RPMI7951 (cell line): ENCODE measurements at regions not wholly inside any gene's neighbourhood (a gene's known extent, or its start where the extent isn't known, plus 50 kb on each side); places are given as distances from the start of the nearest gene placed in this dataset.
A peak's percentile ranks its signal among the peaks of the same experiment; 100 is the strongest.

ENCODE experiments used
- DNase-seq: peaks from one replicate; pipeline ENCODE4 v3.0.0-alpha.2; 2012; ENCODE audit warnings: low read depth

DNA sequence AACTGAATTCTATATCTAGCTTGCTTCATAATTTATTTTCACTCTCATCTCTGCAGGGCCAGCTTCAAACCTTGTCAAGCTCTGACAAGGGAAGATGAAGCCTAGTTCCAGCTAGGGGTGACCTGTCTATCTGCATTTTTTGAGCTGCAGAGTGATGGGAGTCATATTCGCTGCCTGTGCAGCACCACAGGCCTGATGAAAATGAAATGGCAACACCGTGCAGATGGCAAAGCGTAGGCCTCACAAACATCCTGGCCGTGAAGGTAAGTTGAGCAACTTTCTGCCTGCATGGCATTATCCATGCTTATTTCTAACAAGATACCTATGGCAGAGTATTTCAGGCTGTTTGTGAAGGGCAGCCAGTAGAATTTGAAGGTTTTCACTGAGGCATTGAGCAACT lies 86.4 kb upstream of the C1QTNF9B start:
- DNase-seq: no peak

DNA sequence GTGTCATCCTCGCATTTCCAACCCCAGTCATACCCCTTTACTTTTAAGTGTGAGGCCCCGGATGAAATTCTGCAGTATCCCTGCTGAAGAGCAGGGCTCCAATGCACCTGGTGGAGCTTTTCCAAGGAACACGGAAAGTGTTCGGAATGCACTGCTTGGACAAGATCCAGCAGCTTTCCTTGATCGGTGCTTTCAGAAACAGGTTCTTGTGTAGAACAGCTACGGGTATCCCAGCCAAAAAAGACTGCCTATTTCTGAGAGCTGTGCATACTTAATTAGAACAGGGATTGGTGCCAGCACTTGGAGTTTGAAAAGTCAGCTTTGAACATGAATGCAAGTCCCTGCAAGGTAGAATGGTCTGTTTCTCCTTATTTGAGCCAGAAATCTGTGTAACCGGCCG lies 87.2 kb upstream of the C1QTNF9B start:
- DNase-seq: no peak

DNA sequence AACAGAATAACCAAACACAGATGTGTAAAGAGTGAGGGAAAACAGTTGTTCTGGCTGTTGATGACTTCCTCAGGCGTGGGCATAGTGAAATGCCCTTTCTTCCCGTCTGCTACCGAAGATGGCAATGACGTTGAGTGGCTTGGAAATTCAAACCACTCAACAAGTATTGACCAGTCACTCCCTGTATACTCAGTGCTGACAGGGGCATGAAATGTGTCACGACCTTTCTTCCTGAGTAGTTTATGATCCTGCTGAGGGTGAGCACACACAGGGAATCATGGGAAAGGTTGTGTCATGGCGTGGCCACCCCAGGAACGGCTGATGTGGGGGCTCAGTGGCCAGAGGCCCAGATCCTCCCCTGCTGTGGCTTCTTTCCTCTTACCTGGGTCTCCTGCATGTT lies 87.8 kb upstream of the C1QTNF9B start:
- DNase-seq: no peak

DNA sequence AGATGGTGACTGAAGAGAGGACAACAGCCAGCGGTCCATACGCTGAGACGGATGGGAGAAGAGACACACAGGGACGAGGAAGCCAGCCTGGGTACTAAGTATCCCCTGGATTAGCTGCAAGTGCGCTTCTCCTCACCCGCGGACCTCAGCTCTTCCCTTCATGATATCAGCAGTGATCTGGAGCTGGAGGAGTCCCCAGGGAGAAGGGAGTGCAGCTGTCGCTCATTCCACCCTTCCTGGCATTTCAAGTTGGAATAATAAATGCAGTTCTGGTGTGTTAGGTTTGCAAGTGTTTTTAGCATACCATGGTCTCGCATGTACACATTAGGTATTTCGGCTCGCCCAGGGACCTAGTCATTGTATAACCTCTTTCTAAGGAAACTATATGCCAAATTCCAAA lies 88.5 kb upstream of the C1QTNF9B start:
- no peak for DNase-seq

DNA sequence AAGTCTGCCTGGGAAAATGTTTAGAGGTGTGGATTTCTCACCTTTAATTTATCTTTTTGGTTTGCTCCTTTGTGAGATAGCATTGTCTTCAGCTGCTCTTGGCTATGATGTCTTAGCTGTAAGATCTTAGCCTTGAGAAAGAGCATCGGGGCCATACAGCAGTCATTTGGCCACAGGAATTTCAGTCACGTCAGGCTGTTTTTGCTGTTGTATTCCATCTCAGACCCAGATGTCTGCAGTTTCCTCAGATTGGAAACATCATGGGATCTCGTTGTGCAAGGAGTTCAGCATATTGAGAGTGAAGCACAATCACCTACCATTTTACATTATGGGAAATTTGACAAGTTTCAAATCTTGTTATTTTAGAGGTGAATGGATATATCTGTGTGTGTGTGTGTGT lies 89.3 kb upstream of the C1QTNF9B start:
- peak; percentile 14 for DNase-seq

DNA sequence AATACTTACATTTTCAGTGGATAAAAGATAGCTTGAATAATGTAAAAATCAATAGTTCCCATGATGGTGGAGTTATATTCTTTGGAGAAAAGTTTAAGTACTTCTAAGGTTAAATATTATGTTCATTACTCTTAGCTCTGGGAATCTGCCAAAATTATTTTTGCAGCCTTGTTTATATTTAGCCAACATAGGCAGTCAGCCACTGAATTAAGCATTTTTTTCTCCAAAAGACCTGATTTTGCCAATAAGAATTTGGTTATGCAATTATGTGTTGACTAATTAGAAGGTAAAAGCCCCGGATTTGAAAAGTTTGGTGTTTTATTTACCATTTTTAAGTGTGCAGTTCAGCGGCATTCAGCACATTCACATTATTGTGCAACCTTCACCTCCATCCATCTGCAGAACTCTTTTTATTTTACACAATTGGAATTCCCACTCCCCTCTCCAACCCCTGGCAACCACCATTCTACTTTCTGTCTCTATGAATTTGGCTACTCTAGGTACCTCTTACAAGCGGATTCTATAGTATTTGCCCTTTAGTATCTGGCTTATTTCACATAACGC lies 90.1 kb upstream of the C1QTNF9B start:
- DNase-seq: no peak

DNA sequence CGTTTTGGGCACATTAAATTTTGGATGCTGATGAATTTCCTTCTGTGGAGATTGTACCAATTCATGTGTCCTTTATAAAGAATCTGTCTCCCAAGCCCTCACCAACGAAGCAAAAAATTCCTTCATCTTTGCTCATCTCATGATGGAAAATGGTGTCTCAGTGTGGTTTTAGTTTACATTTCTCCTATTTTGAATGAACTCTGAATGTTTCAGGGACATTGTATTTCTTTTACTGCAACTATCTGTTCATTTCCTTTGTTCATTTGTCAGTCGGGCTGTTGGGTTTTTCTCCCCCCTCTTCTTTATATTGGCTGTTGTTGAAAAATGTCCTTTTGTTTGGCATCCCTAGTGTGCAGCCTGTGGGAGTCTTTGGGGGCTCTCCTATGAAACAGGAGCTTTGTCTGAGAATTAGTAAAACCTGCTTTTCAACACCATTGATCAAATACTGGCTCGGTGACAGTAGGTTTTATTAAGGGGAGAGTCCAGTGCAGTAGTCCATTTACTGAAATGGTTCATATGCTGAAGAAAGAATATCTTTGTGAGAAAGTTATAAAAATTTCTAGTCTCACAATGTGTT lies 91.3 kb upstream of the C1QTNF9B start:
- no peak for DNase-seq

DNA sequence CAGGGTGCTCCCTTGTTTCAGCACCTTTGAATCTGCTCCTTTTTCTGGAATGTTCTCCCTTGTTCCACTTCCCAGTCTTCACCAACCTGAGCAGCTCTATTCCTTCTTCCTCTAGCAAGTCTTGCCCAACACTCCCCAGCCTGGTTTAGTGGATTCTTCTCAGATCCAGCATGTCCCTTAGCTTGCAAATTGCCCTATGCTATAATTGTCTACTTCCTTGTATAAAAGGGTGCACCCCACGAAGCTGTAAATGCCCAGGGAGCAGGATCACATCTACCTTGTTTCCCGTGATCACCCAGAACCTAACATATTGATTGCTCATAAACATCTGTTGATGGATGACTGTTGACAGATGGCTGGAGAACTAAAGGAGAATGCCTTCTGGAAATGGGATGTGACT lies 93.2 kb upstream of the C1QTNF9B start:
- DNase-seq: no peak

DNA sequence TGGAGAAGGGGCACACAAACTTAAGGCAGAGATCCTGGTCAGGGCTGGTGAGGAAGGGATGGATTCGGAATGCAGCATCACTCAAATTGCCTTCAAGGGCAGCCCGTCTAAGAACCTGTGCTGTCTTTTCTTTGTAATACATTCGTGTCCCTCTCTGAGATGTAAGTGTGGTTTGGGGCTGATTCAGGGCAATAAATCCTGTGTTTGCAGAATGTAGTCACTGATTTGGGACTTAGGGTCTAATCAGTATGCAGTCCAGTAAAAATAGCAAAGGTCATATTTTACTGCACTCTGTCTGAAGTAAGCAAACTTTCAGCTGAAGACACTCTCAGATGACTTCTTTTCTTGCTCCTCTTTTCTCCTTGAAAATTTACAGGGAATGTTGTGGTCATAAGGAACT lies 93.8 kb upstream of the C1QTNF9B start:
- DNase-seq: no peak

DNA sequence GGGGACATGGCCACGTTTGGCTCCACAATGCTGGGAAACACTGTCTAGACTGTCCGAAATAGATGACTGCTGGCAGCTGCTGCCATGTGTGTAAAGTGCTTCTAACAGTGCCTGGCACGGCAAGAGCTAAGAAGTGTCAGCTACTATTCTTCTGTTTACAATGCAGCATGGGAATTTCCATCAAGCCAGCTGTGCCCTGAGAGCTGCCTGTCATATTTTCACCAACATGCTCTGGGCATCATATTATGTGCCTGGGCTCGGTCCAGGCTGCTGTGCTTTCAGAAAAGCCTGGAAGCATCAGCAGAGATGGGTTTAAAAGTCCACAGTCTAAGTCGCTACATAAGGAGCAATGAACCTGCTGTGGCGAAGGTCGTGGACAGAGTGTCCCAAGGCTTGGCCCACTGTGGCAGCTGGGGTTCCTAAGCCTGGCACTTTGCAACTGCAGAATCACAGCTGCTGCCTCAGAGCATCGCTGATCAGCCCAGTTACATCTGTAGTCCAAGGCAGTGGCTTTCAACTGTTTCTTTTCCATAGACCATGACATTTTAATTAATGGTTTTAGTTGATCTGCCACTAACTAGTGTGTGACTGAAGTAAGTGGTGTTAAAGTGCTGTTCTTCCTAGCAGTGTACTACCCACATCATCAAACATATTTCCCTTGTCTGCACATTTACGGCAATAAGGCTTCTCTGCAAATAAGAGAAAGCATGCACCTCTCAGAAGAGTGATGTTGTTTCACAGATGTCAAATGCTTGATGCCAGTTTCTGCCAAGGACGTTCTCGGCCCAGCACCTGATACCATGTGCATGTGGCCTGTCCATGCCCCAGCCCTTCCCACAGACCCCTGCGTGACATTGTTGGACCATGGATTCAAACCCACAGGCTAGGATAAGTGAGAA lies 95.7 kb upstream of the C1QTNF9B start:
- no peak for DNase-seq

DNA sequence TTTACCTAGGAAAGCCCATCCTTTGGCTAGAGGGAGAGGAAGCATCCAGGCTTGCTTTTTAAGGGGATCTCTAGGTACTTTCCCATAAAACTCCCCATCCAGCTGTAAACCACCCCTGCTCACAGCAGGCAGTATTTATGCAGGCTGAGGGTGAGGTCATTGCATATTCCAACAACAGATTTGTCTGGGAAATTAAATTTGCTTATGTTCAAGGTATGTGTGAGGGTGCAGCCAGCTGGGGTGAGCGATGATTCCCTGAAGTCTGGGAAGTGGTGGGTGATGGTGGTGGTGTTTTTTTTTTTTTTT lies 96.3 kb upstream of the C1QTNF9B start:
- no peak for DNase-seq

DNA sequence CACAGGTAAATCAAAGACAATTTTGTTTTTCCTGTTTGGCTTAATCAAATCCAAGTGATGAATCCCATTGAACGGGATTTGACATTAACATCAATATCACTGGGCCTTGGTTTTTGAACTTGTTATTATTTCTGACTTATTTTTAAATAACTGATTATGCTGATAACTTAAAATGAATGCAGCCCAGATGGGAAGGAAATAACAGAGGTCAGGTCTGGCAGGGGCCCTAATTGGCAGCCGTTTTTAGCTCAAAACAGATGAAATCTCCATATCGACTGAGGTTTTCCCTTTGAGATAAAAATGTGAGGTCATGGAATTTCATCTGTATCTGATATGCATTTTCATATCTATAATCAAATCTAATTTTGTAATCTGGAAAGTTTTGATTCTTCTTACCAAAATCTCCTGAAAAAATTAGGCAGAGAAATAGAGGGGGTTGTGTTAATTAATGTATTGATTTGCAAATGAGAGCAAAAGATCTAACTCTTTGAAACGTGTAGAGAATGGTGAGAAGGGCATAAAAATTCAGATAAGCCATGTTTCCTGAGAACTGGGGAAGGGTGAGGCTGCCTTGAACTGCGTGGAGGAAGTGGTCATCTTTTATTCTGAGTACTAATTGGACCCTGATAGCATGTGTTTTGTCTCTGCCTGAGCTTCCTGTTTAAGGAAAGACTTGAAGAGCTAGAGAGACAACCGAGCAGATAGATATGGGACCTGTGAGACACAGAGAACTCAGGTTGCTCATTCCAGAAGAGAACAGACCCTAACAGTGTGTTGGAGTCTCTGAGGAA lies 98.2 kb upstream of the C1QTNF9B start:
- no peak for DNase-seq

DNA sequence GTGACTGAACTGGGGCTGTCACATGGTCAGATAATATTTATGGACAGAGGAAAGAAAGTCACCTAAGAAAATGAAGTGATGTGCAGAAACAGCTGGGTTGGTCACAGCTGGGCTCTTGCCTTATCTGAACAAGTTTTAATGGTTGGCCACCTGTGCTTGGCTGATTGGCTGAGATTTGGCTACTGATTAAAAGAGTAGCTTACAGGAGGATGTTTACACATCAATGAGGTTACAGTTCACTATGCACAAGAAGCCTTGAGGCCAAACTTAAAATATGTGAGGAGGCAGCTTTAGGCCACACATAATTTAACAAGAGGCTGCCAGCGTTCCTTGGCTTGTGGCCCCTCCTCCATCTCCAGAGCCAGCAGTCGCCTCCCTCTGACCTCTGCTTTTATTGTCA lies 99.2 kb upstream of the C1QTNF9B start:
- no peak for DNase-seq

DNA sequence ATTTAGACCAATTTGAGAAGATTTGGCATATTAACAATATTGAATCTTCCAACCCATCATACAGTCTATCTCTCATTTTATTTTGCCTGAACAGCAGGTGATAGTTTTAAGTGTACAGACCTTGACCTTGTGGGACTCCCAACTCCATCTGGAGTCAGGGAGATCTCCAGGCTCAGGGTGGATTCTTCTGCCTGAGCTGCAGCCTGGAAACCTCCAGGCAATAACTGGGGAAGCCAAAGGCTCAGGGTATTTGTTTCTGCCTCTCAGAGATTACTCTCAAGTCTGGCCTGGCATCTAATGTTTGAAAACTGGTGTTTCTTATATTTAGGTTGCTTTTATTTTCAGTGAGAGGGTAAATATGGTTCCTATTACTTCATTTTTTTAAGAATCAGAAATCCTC lies 102.1 kb upstream of the C1QTNF9B start:
- no peak for DNase-seq

DNA sequence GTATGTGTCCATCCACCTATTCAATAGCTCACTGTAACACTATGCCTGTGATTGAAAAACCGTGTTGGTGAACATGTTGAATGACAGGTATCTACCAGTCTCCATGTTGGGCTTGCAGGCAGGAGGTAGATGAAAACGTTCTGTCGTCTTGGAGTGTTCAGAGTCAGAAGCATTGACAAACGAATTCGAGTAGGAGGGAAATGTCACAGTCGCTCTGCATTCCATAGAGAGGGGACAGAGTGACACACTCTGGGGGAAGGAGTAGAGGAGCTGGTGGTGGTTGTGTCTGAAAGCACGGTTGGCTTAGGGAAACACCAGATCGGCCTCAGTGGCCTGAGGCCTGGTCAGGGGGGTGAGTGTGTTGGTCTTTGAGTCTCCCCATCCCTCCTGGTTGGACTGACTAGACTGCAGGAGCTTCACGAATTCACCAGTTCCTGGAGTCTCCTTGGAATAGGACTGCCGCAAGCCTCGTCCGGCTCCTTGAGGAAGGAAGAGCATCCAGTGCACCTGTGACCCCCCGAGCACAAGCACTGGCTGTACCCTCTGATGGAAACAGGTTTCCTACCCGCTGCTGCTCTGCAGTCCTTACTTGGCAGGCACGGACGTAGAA lies 105.0 kb upstream of the C1QTNF9B start:
- no peak for DNase-seq

DNA sequence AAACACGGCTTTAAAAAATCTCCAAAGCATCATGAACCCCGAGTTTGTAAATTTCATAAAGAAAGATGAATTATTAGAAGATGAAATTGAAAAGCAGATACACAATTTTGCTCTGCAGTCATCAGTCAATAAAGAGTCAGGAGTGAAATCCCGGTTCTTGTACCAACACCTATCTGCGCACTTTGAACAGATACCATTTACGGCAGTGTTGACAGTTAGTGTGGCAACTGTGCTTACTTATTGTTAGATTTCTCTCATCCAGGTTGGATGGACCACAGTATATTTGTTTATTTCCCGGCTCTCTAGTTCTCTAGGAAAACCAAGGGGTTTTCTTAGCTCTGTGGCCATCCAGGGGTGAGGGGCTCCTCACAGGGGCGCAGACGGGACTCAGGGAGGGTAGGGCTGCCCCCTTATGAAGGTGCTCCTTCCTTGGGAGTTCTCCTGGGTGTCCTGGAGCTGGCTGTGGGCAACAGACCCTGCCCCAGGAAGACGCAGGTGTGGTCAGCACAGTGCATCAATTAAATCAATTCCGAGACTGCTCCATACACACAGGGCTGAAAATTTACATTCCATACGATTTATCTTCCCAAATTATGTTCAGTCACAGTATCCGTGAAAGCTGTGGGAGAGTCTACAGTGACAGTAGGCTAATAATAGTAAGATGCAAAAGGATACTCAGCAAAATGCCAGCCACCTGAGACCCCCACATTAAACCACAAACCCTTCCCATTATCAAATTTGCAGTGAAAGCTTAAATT lies 107.0 kb upstream of the C1QTNF9B start:
- DNase-seq: no peak

DNA sequence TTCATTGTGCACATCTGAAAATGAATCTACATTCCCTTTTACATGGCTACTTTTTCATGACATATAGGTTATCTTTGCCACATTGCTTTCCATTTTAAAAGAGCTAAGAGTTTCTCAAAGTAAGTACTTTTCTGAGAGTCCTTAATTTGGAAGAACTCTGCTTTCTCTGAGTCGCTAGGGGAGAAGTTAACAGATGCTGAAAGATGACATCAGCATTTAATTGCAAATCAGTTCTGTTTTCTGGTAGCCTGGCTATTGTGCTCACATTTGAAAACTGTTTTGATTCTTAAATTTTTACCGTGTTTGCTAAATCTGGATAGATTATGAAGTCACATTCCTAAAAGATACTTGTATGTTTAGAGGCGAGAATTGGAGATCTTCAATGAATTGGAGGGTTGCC lies 107.7 kb upstream of the C1QTNF9B start:
- no peak for DNase-seq

DNA sequence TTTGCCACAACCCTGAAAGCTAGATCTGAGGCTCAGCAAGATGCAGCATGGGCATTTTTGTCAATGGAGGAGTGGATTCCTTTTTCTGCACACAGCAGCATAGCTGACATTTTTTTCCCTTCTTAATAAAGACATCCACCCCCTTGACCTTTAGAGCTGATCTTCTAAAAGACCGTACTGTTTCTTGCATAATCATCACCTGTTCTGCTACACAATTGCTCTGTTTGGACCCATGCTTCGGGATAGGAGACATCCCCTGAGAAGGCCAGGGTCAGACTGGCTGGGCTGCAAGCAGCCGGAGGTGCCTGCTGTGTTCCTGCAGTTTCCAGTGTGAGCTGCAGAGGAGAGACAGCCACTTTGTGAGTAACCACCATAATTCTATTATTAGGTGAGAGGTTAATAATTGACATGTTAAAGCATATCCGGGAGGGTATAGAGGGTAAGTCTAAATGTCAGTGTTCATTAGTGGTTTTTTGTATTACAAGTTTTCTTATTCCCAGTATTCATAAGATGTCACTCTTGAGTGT lies 108.5 kb upstream of the C1QTNF9B start:
- DNase-seq: no peak

DNA sequence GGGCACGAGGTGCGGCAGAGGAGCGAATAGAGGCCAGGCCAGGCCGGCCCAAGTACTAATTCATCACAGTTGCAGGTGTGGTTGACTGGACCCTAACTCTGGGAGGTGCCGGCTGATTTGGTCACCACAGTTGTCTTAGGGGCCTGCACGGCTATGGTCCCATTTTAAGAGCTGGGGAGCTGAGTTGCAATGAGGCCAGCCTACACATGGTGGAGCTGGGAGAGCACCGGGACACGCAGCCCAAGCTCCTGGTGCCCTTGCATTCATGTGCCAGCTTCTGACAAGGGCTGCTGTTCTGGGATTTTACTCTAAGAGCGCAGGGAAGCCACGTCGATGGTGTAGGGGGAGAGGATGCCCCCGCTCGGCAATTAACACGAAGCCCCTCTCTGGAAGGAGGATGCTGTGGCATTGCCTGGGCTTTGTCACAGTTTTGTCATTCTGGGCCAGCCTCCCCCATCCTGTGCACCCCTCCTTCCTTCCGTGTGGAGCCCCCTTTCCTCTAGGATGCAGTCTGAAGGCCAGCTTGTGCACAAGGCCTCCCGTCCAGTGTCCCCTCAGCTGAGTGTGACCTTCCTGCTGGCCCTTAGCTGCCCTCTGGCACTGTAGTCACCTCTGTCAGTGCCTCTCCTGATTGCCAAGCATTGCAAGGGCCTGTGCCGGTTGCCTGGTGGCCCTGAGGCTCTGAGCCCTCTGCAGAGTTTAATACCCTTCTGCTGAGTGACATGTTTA lies 109.4 kb upstream of the C1QTNF9B start:
- DNase-seq: no peak

DNA sequence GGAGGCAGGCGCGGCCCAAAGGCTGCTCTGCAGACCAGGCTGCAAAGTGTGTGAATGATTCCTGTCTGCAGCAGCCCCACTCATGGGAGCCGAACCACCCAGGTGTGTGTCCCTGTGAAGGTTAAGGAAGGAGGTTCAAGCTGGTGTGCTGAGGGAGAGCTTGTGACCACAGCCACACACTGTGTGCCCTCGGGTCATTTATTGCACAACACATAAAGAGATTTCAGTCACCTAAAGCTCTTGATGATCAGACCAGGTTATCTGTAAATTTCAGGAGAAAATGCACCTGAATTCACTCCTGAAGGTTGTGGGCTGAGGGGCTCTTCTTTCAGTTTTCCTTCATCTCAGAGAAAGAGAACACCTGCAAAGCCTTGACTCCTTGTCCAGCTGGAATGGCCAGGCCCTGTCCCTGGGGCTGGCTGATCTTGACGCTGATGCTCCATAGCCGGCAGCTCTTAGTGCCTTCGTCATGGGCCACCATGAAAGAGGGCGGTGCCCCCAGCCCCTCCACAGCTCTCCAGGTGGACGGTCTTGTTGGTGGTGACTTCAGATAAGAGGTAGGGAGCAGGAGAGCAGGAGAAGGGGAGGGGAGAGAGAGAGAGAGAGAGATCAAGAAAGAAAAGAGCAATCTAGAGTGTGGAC lies 110.8 kb upstream of the C1QTNF9B start:
- no peak for DNase-seq
